Activated T-cell treated with anti-CD3 and anti-CD28 coated beads, Interleukin-2, amount 50 U/mL, for 4 hours (primary cell): ENCODE measurements at regions not wholly inside any gene's neighbourhood (a gene's known extent, or its start where the extent isn't known, plus 50 kb on each side); places are given as distances from the start of the nearest gene placed in this dataset.

Source experiments
- ATAC-seq, 2 donors: fragments of 200-7000 bp; cut with Tn5 transposase; one replicate each; pipeline ENCODE4 v1.10.0; 2021
- DNase-seq: peaks from one replicate; pipeline ENCODE4 v3.0.0-alpha.2; 2020
- H3K27me3 Mint-ChIP-seq: one replicate; pipeline ENCODE4 v1.8.0; 2021; ENCODE audit warnings: low read depth, mixed read lengths
- H3K36me3 Mint-ChIP-seq: one replicate; pipeline ENCODE4 v1.8.0; 2022; ENCODE audit warnings: mixed read lengths; ENCODE audit not compliant: insufficient read depth
- H3K4me1 Mint-ChIP-seq: one replicate; pipeline ENCODE4 v1.8.0; 2021; ENCODE audit warnings: low read depth, mixed read lengths
- H3K4me3 Mint-ChIP-seq: one replicate; pipeline ENCODE4 v1.8.0; 2021; ENCODE audit warnings: mild to moderate bottlenecking, moderate library complexity, mixed read lengths
- H3K9me3 Mint-ChIP-seq: one replicate; pipeline ENCODE4 v1.8.0; 2021; ENCODE audit warnings: mixed read lengths

GRCh38 chr4:138671106-138671505, 344.5 kb upstream of the NOCT start:
- Mint-ChIP-seq H3K36me3 (no peaks in the 10 kb centered on the region), H3K4me1 (no peaks in the 10 kb centered on the region), H3K27me3 (peaks cover 8% of the 10 kb centered on the region), H3K4me3 (no peak overlapping the region), H3K9me3 (no peaks in the 10 kb centered on the region)
- no peak for DNase-seq
- no peak for ATAC-seq

- no peak for ATAC-seq
- peaks cover 8% of the 10 kb centered on the region for H3K27me3 Mint-ChIP-seq
Observed at GRCh38 chr4:138670681-138671080, 344.9 kb upstream of the NOCT start.

GRCh38 chr4:138669479-138670315, 345.9 kb upstream of the NOCT start:
- H3K4me3 Mint-ChIP-seq, result no peak overlapping the region
- H3K27me3 Mint-ChIP-seq, result peaks cover 8% of the 10 kb centered on the region
- no peaks in the 10 kb centered on the region for H3K4me1 Mint-ChIP-seq
- DNase-seq (no peak), ATAC-seq (no peak)
- no peaks in the 10 kb centered on the region for H3K36me3 Mint-ChIP-seq
- no peaks in the 10 kb centered on the region for H3K9me3 Mint-ChIP-seq

More at GRCh38 chr4:138670681-138671080, 344.9 kb upstream of the NOCT start:
- Mint-ChIP-seq H3K9me3 (no peaks in the 10 kb centered on the region), H3K4me3 (no peak overlapping the region), H3K36me3 (no peaks in the 10 kb centered on the region), H3K4me1 (no peaks in the 10 kb centered on the region)
- DNase-seq, result no peak

GRCh38 chr4:138668309-138668708, 347.3 kb upstream of the NOCT start:
- H3K4me1 Mint-ChIP-seq, result no peaks in the 10 kb centered on the region
- no peak overlapping the region for H3K4me3 Mint-ChIP-seq
- H3K9me3 Mint-ChIP-seq, result no peaks in the 10 kb centered on the region
- ATAC-seq (no peak), DNase-seq (no peak)
- H3K27me3 Mint-ChIP-seq, result peaks cover 8% of the 10 kb centered on the region
- H3K36me3 Mint-ChIP-seq, result no peaks in the 10 kb centered on the region

GRCh38 chr4:138666366-138666765, 349.2 kb upstream of the NOCT start:
- ATAC-seq, result no peak
- Mint-ChIP-seq H3K36me3 (no peaks in the 10 kb centered on the region), H3K4me3 (no peak overlapping the region), H3K9me3 (no peaks in the 10 kb centered on the region), H3K4me1 (no peaks in the 10 kb centered on the region), H3K27me3 (peaks cover 8% of the 10 kb centered on the region)
- DNase-seq, result no peak

- H3K27me3 Mint-ChIP-seq, result peaks cover 8% of the 10 kb centered on the region
- no peaks in the 10 kb centered on the region for H3K4me1 Mint-ChIP-seq
- ATAC-seq, result no peak
- no peak for DNase-seq
- no peaks in the 10 kb centered on the region for H3K9me3 Mint-ChIP-seq
- H3K4me3 Mint-ChIP-seq, result no peak overlapping the region
- H3K36me3 Mint-ChIP-seq, result no peaks in the 10 kb centered on the region
Observed at GRCh38 chr4:138665851-138666250, 349.7 kb upstream of the NOCT start.

GRCh38 chr4:138663883-138664282, 351.7 kb upstream of the NOCT start:
- ATAC-seq (no peak), DNase-seq (no peak)
- peaks cover 10% of the 10 kb centered on the region for H3K27me3 Mint-ChIP-seq
- no peaks in the 10 kb centered on the region for H3K4me1 Mint-ChIP-seq
- no peaks in the 10 kb centered on the region for H3K36me3 Mint-ChIP-seq
- H3K9me3 Mint-ChIP-seq, result no peaks in the 10 kb centered on the region
- H3K4me3 Mint-ChIP-seq, result no peak overlapping the region

- Mint-ChIP-seq H3K27me3 (peaks cover 3% of the 10 kb centered on the region), H3K36me3 (no peaks in the 10 kb centered on the region), H3K9me3 (peaks cover 3% of the 10 kb centered on the region), H3K4me1 (no peaks in the 10 kb centered on the region), H3K4me3 (no peak overlapping the region)
- no peak for DNase-seq
- no peak for ATAC-seq
Observed at GRCh38 chr4:138659812-138660316, 355.7 kb upstream of the NOCT start.

GRCh38 chr4:138659037-138659811, 356.4 kb upstream of the NOCT start:
- Mint-ChIP-seq H3K9me3 (peaks cover 3% of the 10 kb centered on the region), H3K27me3 (peaks cover 3% of the 10 kb centered on the region), H3K4me1 (no peaks in the 10 kb centered on the region), H3K36me3 (no peaks in the 10 kb centered on the region), H3K4me3 (no peak overlapping the region)
- DNase-seq (no peak), ATAC-seq (no peak)

GRCh38 chr4:138658518-138658917, 357.1 kb upstream of the NOCT start:
- ATAC-seq (no peak), DNase-seq (no peak)
- Mint-ChIP-seq H3K4me1 (no peaks in the 10 kb centered on the region), H3K36me3 (no peaks in the 10 kb centered on the region), H3K9me3 (peaks cover 3% of the 10 kb centered on the region), H3K4me3 (no peak overlapping the region), H3K27me3 (peaks cover 3% of the 10 kb centered on the region)

- DNase-seq (no peak), ATAC-seq (no peak)
- Mint-ChIP-seq H3K9me3 (peaks cover 6% of the 10 kb centered on the region), H3K27me3 (peaks cover 3% of the 10 kb centered on the region), H3K36me3 (no peaks in the 10 kb centered on the region), H3K4me3 (no peak overlapping the region), H3K4me1 (no peaks in the 10 kb centered on the region)
Observed at GRCh38 chr4:138656990-138657389, 358.6 kb upstream of the NOCT start.

GRCh38 chr4:138655985-138656384, 359.6 kb upstream of the NOCT start:
- no peak overlapping the region for H3K4me3 Mint-ChIP-seq
- no peak for ATAC-seq

GRCh38 chr4:138655286-138655685, 360.3 kb upstream of the NOCT start:
- Mint-ChIP-seq H3K4me1 (no peaks in the 10 kb centered on the region), H3K27me3 (peaks cover 5% of the 10 kb centered on the region), H3K4me3 (no peak overlapping the region), H3K9me3 (peaks cover 6% of the 10 kb centered on the region), H3K36me3 (no peaks in the 10 kb centered on the region)
- DNase-seq (no peak), ATAC-seq (no peak)

More at GRCh38 chr4:138655985-138656384, 359.6 kb upstream of the NOCT start:
- Mint-ChIP-seq H3K4me1 (no peaks in the 10 kb centered on the region), H3K27me3 (peaks cover 3% of the 10 kb centered on the region), H3K36me3 (no peaks in the 10 kb centered on the region), H3K9me3 (peaks cover 6% of the 10 kb centered on the region)
- no peak for DNase-seq

- DNase-seq, result no peak
- Mint-ChIP-seq H3K4me3 (no peak overlapping the region), H3K36me3 (no peaks in the 10 kb centered on the region), H3K27me3 (peaks cover 5% of the 10 kb centered on the region), H3K4me1 (no peaks in the 10 kb centered on the region), H3K9me3 (peaks cover 3% of the 10 kb centered on the region)
- no peak for ATAC-seq
Observed at GRCh38 chr4:138650929-138651448, 364.6 kb upstream of the NOCT start.
